ENCODE measurements at regions not wholly inside any gene's neighbourhood (a gene's known extent, or its start where the extent isn't known, plus 50 kb on each side); places are given as distances from the start of the nearest gene placed in this dataset.

DNA sequence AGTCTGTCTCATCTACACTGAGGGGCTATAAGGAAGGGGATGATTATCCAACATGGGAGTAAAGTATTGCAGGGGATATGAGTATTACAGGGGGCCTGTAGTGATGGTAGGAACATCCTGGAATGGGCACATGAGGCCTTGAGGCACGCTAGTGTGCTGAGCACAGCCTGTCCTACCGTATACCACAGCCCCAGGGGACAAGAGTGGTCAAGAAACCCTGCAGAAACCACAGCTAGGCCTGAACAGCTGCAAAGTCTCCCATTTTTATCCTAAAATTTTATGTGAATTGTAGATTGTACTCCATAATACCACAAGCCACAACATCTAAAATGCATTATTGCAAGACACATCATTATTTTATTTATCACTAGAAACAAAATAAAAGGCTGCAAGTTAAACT is 136.3 kb upstream of the ASTN2 start:
- TF ChIP-seq SMC3 (IDR thresholded peaks at IDR 0.05) (no peak), JUN (IDR thresholded peaks at IDR 0.05) (no peak), KDM1A (IDR thresholded peaks at IDR 0.05; ENCODE audit: low read depth) (no peak), TFCP2L1 (CRISPR knock-in tag; IDR thresholded peaks at IDR 0.05) (no peak), KDM5A (IDR thresholded peaks at IDR 0.05) (no peak), ESRRA (IDR thresholded peaks at IDR 0.05; ENCODE audit: borderline replicate concordance, low read length) (no peak), POLR2A (IDR thresholded peaks at IDR 0.05; ENCODE audit: low read length) (no peak), JUNB (IDR thresholded peaks at IDR 0.05) (no peak), POLR2AphosphoS2 (conservative IDR thresholded peaks at IDR 0.05; ENCODE audit: low read length) (no peak), MAZ (IDR thresholded peaks at IDR 0.05; ENCODE audit: borderline replicate concordance, low read depth, low read length) (no peak)
- TF ChIP-seq, protein P1, sequence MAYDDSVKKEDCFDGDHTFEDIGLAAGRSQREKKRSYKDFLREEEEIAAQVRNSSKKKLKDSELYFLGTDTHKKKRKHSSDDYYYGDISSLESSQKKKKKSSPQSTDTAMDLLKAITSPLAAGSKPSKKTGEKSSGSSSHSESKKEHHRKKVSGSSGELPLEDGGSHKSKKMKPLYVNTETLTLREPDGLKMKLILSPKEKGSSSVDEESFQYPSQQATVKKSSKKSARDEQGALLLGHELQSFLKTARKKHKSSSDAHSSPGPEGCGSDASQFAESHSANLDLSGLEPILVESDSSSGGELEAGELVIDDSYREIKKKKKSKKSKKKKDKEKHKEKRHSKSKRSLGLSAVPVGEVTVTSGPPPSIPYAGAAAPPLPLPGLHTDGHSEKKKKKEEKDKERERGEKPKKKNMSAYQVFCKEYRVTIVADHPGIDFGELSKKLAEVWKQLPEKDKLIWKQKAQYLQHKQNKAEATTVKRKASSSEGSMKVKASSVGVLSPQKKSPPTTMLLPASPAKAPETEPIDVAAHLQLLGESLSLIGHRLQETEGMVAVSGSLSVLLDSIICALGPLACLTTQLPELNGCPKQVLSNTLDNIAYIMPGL (CRISPR knock-in tag; IDR thresholded peaks at IDR 0.05; ENCODE audit: borderline replicate concordance) = no peak
- TF ChIP-seq, protein P2, sequence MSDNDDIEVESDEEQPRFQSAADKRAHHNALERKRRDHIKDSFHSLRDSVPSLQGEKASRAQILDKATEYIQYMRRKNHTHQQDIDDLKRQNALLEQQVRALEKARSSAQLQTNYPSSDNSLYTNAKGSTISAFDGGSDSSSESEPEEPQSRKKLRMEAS (IDR thresholded peaks at IDR 0.05) = no peak
- CTCF ChIA-PET = no interaction called here
- no peak for ATAC-seq
- no peak for FAIRE-seq
- Histone ChIP-seq H3K4me2 (no peak overlapping the region), H3K4me1 (0 out of 3 replicates have a peak, but pooled peaks cover 2% of the 10 kb centered on the region), H3K4me3 (no peak overlapping the region), H3K9me3 (no peaks in the 10 kb centered on the region), H3K27ac (no peak overlapping the region)
- 0% methylated on average over 2 of the region's 2 CpGs for WGBS (ENCODE audit: missing lambda C conversion rate)
- POLR2A ChIA-PET = no interaction called here
- DNase-seq (ENCODE audit: low read depth in 1 of 2, low spot score in 1 of 2) = no peak

DNA sequence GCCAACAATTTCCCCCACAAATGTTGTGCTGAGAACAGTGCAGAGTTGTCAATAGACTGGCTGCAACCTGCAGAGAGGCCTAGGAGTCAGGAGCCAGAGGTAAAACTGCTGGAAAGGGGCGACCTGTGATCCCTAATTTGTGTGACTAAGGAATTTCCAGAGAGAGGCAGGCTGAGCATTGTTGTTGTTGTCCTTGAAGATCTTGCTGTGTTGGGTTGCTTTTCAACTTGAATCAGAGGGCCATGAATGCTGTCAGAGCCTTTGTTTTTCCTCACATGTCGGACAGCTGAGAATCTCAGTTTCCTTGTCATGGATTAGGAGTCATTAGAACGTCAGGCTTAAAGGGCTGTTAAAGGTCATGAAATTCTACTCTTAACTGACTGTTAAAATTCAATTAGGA is 134.6 kb upstream of the ASTN2 start:
- ATAC-seq (no peak), DNase-seq (ENCODE audit: low read depth in 1 of 2, low spot score in 1 of 2) (no peak), FAIRE-seq (no peak)
- Histone ChIP-seq H3K4me3 (no peak overlapping the region), H3K4me1 (0 out of 3 replicates have a peak, but pooled peaks cover 2% of the 10 kb centered on the region), H3K4me2 (no peak overlapping the region), H3K9me3 (no peaks in the 10 kb centered on the region), H3K27ac (no peak overlapping the region)
- WGBS (ENCODE audit: missing lambda C conversion rate) = 8% methylated on average over 3 of the region's 3 CpGs
- ChIA-PET CTCF (interaction anchor here (1.0 to 1.4 kb wide), 2 partner anchors 62 to 93 kb away, joined by 3 to 4 read pairs; no protein-coding TSS in a partner anchor), POLR2A (no interaction called here)
- TF ChIP-seq, protein P3, sequence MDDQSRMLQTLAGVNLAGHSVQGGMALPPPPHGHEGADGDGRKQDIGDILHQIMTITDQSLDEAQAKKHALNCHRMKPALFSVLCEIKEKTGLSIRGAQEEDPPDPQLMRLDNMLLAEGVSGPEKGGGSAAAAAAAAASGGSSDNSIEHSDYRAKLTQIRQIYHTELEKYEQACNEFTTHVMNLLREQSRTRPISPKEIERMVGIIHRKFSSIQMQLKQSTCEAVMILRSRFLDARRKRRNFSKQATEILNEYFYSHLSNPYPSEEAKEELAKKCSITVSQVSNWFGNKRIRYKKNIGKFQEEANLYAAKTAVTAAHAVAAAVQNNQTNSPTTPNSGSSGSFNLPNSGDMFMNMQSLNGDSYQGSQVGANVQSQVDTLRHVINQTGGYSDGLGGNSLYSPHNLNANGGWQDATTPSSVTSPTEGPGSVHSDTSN (IDR thresholded peaks at IDR 0.05) = no peak
- TF ChIP-seq SREBF2 (IDR thresholded peaks at IDR 0.05) = no peak
- TF ChIP-seq RARB (CRISPR knock-in tag; IDR thresholded peaks at IDR 0.05) = no peak
- TF ChIP-seq ZSCAN20 (CRISPR knock-in tag; IDR thresholded peaks at IDR 0.05) = no peak
- TF ChIP-seq, protein P1 (CRISPR knock-in tag; IDR thresholded peaks at IDR 0.05; ENCODE audit: borderline replicate concordance) = no peak
- no peak for TF ChIP-seq RFX5 (IDR thresholded peaks at IDR 0.05)
- no peak for TF ChIP-seq FOSL2 (IDR thresholded peaks at IDR 0.05)
- no peak for TF ChIP-seq FOSL2 (CRISPR knock-in tag; IDR thresholded peaks at IDR 0.05)
- no peak for TF ChIP-seq ZC3H11A (IDR thresholded peaks at IDR 0.05)
- TF ChIP-seq FOXS1 (CRISPR knock-in tag; IDR thresholded peaks at IDR 0.05) = no peak
- TF ChIP-seq POLR2AphosphoS2 (conservative IDR thresholded peaks at IDR 0.05; ENCODE audit: low read length) = no peak
- no peak for TF ChIP-seq ESRRA (IDR thresholded peaks at IDR 0.05; ENCODE audit: borderline replicate concordance, low read length)
- no peak for TF ChIP-seq MYC (IDR thresholded peaks at IDR 0.05; ENCODE audit: borderline replicate concordance, low read length)
- TF ChIP-seq, protein P4, sequence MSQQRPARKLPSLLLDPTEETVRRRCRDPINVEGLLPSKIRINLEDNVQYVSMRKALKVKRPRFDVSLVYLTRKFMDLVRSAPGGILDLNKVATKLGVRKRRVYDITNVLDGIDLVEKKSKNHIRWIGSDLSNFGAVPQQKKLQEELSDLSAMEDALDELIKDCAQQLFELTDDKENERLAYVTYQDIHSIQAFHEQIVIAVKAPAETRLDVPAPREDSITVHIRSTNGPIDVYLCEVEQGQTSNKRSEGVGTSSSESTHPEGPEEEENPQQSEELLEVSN (IDR thresholded peaks at IDR 0.05; ENCODE audit: borderline replicate concordance, low read depth) = no peak
- no peak for TF ChIP-seq HOXA7 (CRISPR knock-in tag; IDR thresholded peaks at IDR 0.05)
- no peak for TF ChIP-seq RNF2 (IDR thresholded peaks at IDR 0.05; ENCODE audit: borderline replicate concordance, low read depth)
- TF ChIP-seq HOXB13 (CRISPR knock-in tag; IDR thresholded peaks at IDR 0.05; ENCODE audit: low read depth) = no peak
- no peak for TF ChIP-seq POLR2A (IDR thresholded peaks at IDR 0.05; ENCODE audit: low read length)
- TF ChIP-seq HDAC2 (IDR thresholded peaks at IDR 0.05) = no peak
- TF ChIP-seq, protein P2 (IDR thresholded peaks at IDR 0.05) = no peak
